ENCODE measurements at regions not wholly inside any gene's neighbourhood (a gene's known extent, or its start where the extent isn't known, plus 50 kb on each side); places are given as distances from the start of the nearest gene placed in this dataset.

- TF ChIP-seq POLR2AphosphoS5 (IDR thresholded peaks at IDR 0.05; ENCODE audit: low read depth, low read length) (no peak), TAF1 (IDR thresholded peaks at IDR 0.05; ENCODE audit: borderline replicate concordance, insufficient read depth, low read length) (no peak), REST (IDR thresholded peaks at IDR 0.05; ENCODE audit: insufficient read depth in 1 of 2, low read depth in 2 of 2, low read length in 2 of 2) (no peak), FOXP2 (optimal IDR thresholded peaks at IDR 0.05; ENCODE audit: borderline replicate concordance, extremely low read depth, extremely low read length, insufficient read depth) (no peak), SIN3A (IDR thresholded peaks at IDR 0.05; ENCODE audit: borderline replicate concordance, insufficient read depth, low read length) (peak; percentile 84; the same call in 1 of the 2 replicates)
Measured at GRCh38 chr17:5837055-5837491, 233.1 kb upstream of the WSCD1 start.
